Activated B cell treated with CpG ODN at 0.5 μM for 24 hours (primary cell): ENCODE measurements at regions not wholly inside any gene's neighbourhood (a gene's known extent, or its start where the extent isn't known, plus 50 kb on each side); places are given as distances from the start of the nearest gene placed in this dataset.

Source experiments
- ATAC-seq: fragments of 200-7000 bp; cut with Tn5 transposase; one replicate; pipeline ENCODE4 v1.10.0; 2021; ENCODE audit warnings: low read depth, mild to moderate bottlenecking, moderate library complexity
- CTCF ChIA-PET: fragments of 350-600 bp; sonication (Branson Sonifier 250); formaldehyde crosslinking; loops from one replicate; lab custom pipeline; 2021; ENCODE audit warnings: antibody characterized with exemption; lab: Charles Lee
- POLR2A ChIA-PET: fragments of 350-600 bp; sonication (Branson Sonifier 250); formaldehyde crosslinking; loops from one replicate; lab custom pipeline; 2021; ENCODE audit warnings: antibody characterized with exemption; lab: Charles Lee
- DNase-seq: peaks from one replicate; pipeline ENCODE4 v3.0.0; 2022
- H3K27ac Mint-ChIP-seq: one replicate; pipeline ENCODE4 v1.8.0; 2020; ENCODE audit warnings: mixed read lengths
- H3K27me3 Mint-ChIP-seq: one replicate; pipeline ENCODE4 v1.8.0; 2021; ENCODE audit warnings: mixed read lengths
- H3K36me3 Mint-ChIP-seq: one replicate; pipeline ENCODE4 v1.8.0; 2021; ENCODE audit warnings: low read depth, mixed read lengths
- H3K4me1 Mint-ChIP-seq: one replicate; pipeline ENCODE4 v1.8.0; 2021; ENCODE audit warnings: mixed read lengths
- H3K4me3 Mint-ChIP-seq: one replicate; pipeline ENCODE4 v1.8.0; 2020; ENCODE audit warnings: mild to moderate bottlenecking, mixed read lengths
- H3K9me3 Mint-ChIP-seq: one replicate; pipeline ENCODE4 v1.8.0; 2020; ENCODE audit warnings: mixed read lengths
- CTCF ChIP-seq: fragments of 200-600 bp; IDR thresholded peaks from one replicate; pipeline ENCODE4 v1.8.0; 2022; ENCODE audit warnings: antibody characterized with exemption, mild to moderate bottlenecking
- intact Hi-C: fragments of 100-400 bp; cut with micrococcal nuclease; formaldehyde crosslinking; loops from one replicate; pipeline ENCODE4 v1.15.1; 2024

- intact Hi-C loops: no loop called here
- CTCF ChIA-PET: no interaction called here
- Mint-ChIP-seq H3K27me3 (no peaks in the 10 kb centered on the region), H3K27ac (no peak overlapping the region), H3K4me3 (no peak overlapping the region), H3K36me3 (no peaks in the 10 kb centered on the region), H3K9me3 (peaks cover 15% of the 10 kb centered on the region), H3K4me1 (no peaks in the 10 kb centered on the region)
- POLR2A ChIA-PET: no interaction called here
- ATAC-seq (no peak), DNase-seq (no peak)
- no peak for TF ChIP-seq CTCF
Observed at GRCh38 chr4:30269850-30270249, 450.3 kb upstream of the PCDH7 start.

GRCh38 chr4:30281986-30282385, 438.2 kb upstream of the PCDH7 start:
- ChIA-PET CTCF (no interaction called here), POLR2A (no interaction called here)
- H3K36me3 Mint-ChIP-seq: no peaks in the 10 kb centered on the region
- no peak overlapping the region for H3K27ac Mint-ChIP-seq
- H3K4me3 Mint-ChIP-seq: no peak overlapping the region
- DNase-seq (no peak), ATAC-seq (no peak)
- no peaks in the 10 kb centered on the region for H3K27me3 Mint-ChIP-seq
- peaks cover 6% of the 10 kb centered on the region for H3K9me3 Mint-ChIP-seq
- intact Hi-C loops: no loop called here
- H3K4me1 Mint-ChIP-seq: no peaks in the 10 kb centered on the region
- no peak for TF ChIP-seq CTCF

- H3K4me3 Mint-ChIP-seq: no peak overlapping the region
- CTCF ChIA-PET: no interaction called here
- no peaks in the 10 kb centered on the region for H3K27me3 Mint-ChIP-seq
- DNase-seq (no peak), ATAC-seq (no peak)
- H3K27ac Mint-ChIP-seq: no peak overlapping the region
- H3K4me1 Mint-ChIP-seq: no peaks in the 10 kb centered on the region
- H3K9me3 Mint-ChIP-seq: peaks cover 8% of the 10 kb centered on the region
- intact Hi-C loops: no loop called here
- H3K36me3 Mint-ChIP-seq: no peaks in the 10 kb centered on the region
- TF ChIP-seq CTCF: no peak
- POLR2A ChIA-PET: no interaction called here
Observed at GRCh38 chr4:30283336-30283735, 436.8 kb upstream of the PCDH7 start.

GRCh38 chr4:30294295-30294694, 425.9 kb upstream of the PCDH7 start:
- no peak overlapping the region for H3K27ac Mint-ChIP-seq
- DNase-seq (no peak), ATAC-seq (no peak)
- peaks cover 12% of the 10 kb centered on the region for H3K9me3 Mint-ChIP-seq
- TF ChIP-seq CTCF: no peak
- no peaks in the 10 kb centered on the region for H3K36me3 Mint-ChIP-seq
- CTCF ChIA-PET: no interaction called here
- no peaks in the 10 kb centered on the region for H3K27me3 Mint-ChIP-seq
- H3K4me1 Mint-ChIP-seq: no peaks in the 10 kb centered on the region
- POLR2A ChIA-PET: no interaction called here
- H3K4me3 Mint-ChIP-seq: no peak overlapping the region
- intact Hi-C loops: no loop called here

GRCh38 chr4:30295652-30296051, 424.5 kb upstream of the PCDH7 start:
- no peaks in the 10 kb centered on the region for H3K36me3 Mint-ChIP-seq
- no peaks in the 10 kb centered on the region for H3K4me1 Mint-ChIP-seq
- H3K27me3 Mint-ChIP-seq: no peaks in the 10 kb centered on the region
- H3K27ac Mint-ChIP-seq: no peak overlapping the region
- no peak for TF ChIP-seq CTCF
- intact Hi-C loops: no loop called here
- H3K4me3 Mint-ChIP-seq: no peak overlapping the region
- CTCF ChIA-PET: no interaction called here
- peaks cover 13% of the 10 kb centered on the region for H3K9me3 Mint-ChIP-seq
- ATAC-seq (no peak), DNase-seq (no peak)
- POLR2A ChIA-PET: no interaction called here
